ENCODE measurements at regions not wholly inside any gene's neighbourhood (a gene's known extent, or its start where the extent isn't known, plus 50 kb on each side); places are given as distances from the start of the nearest gene placed in this dataset.

DNA sequence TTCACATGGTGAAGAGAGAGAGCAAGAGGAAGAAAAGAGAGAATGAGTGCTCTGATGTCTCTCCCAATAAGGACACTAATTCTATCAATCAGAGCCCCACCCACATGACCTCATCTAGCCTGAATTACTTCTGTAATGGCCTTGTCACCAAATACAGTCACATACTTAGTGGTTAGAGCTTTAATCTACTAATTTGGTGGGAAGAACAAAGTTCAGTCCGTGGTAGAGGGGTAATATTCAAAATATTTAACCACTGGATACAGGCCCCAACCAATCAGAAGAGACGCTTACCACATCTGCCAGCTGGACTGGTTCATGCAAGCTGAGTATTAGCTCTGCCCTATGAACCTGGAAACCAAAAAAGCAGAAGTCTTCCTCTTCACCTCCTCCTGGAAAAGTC is 336.3 kb upstream of the NFE2L3 start:
- no peak for DNase-seq (ENCODE audit: low spot score)

- no peak for DNase-seq (ENCODE audit: low spot score)
Measured at GRCh38 chr7:25820432-25821040, 331.5 kb upstream of the NFE2L3 start.

DNA sequence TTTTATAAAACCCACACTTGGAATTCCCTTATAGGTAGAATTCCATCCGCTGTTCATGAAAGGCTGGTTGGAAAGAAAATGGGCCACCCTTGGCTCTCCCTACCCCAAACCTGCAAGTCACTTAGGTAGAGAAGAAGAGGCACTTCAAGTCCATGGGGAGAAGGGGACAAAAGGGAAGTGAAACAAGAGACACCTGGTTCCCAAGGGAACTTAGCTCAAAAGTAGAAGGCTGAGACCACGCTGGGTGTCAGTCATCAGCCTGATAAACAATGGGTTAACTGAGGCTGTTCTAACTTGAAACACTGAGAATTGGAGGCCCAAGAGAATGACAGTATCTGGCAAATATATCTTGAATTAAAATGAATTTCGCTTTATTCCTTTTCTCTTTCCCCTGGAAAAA is 330.8 kb upstream of the NFE2L3 start:
- no peak for DNase-seq (ENCODE audit: low spot score)

DNA sequence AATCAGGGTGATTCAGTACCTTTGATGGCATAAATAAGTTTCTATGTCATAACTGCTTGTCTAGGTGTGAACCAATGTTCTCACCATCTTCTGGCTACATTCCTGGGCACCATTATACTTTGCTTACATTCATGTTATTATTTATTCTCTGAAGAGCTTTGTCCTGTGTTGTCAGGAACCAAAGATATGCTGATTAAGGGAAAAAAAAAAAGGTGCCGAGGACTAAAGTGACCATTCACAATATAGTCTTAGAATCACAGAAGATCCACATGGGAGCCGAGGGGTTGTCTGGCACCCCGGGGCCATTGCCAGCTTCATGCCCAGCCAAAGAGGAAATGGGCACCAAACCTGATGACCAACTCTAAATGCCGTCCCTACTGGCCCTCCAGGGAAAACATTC is 329.2 kb upstream of the NFE2L3 start:
- no peak for DNase-seq (ENCODE audit: low spot score)

DNA sequence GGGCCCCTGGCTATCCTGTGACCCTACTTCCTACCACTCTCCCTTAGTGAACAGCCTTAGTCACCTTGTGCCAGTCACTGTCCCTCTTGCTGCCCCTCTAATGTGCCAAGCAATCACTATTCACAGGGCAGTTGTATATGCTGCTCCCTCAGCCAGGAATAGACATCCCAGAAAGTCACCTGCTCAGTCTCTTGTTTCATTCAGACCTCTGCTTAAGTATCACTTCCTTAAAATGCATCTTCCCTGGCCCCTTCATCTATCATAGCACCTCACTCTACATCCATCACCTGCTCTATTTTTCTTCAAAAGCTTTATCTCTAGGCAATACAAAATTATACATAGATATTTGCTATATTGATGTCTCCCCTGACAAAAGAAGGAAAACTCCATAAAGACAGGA is 328.4 kb upstream of the NFE2L3 start:
- DNase-seq (ENCODE audit: low spot score) = no peak

DNA sequence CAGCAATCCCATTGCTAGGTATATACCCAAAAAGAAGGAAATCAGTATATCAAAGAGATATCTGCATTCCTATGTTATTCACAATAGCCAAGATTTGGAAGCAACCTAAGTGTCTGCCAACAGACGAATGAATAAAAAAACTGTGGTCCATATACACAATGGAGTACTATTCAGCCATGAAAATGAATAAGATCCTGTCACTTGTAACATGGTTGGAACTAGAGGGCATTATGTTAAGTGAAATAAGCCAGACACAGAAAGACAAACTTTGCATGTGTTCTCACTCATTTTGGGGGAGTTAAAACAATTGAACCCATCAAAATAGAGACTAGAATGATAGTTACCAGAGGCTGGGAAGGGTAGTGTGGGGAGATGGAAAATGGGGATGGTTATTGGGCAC is 323.5 kb upstream of the NFE2L3 start:
- DNase-seq (ENCODE audit: low spot score) = no peak

DNA sequence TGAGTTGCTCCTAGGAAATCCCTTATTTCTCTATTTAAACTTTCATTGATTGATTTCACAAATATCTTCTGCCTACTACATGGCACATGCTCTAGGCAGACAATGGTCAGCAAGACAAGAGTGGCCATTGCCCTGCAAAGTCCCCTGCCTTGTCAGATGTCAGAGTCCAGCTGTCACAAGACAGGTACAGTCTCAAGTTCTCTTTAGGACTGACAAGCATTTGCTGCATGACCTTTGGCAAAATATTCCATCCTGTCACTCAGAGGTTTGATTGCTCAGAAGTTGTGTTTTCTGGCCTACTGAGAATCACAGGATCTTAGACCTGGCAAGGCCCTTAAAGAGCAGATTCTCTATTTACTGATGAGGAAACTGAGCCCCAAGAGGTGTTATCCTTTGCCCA is 322.3 kb upstream of the NFE2L3 start:
- no peak for DNase-seq (ENCODE audit: low spot score)

DNA sequence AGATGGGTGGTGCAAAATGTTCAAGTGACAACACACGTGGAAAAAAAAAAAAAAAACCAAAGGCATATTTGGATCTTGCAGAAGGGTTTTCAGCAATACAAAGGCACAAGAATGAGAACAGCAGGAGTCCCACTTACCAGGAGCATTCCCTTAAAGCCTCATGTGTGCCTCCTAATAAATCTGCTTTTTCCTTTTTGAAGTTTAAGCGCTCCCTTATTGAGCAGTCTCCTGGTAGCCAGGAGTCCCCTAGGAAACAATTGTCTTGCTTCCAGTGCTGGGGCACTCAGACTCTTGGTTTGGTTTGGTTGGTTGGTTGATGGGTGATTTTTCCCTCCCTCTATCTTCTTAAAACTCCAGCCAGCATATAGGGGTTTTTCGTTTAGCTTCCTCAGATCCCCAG is 321.8 kb upstream of the NFE2L3 start:
- DNase-seq (ENCODE audit: low spot score) = no peak

- no peak for DNase-seq (ENCODE audit: low spot score)
Measured at GRCh38 chr7:25831062-25831691, 320.8 kb upstream of the NFE2L3 start.

DNA sequence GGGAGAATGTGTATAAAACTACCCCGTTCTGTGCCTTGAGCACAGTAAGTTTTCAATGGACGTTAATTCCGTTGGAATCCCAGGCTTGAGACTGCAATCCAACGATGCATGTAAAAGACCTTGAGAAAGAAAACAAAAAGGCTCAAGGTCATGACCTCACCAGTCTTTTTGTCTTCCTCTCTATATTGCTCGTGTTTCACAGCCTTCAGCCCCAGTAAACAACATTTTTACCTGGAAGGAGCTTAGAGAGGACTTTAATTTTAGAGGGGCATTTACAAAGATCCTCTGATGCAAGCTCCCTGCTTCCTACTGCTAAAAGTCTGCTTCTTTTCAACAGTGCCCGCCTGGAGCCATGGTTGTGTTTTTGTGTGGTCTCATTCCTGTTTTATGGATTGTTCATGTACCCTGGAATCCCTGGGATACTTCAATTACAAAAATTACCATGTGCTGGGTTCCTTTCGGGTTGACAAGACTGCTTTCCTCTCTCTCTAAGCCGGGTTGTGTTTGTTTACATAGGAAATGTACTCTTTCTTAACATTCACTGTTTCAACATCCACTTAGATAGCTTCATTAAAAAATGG is 320.1 kb upstream of the NFE2L3 start:
- no peak for DNase-seq (ENCODE audit: low spot score)

- DNase-seq (ENCODE audit: low spot score) = no peak
Measured at GRCh38 chr7:25832456-25832855, 319.5 kb upstream of the NFE2L3 start.

DNA sequence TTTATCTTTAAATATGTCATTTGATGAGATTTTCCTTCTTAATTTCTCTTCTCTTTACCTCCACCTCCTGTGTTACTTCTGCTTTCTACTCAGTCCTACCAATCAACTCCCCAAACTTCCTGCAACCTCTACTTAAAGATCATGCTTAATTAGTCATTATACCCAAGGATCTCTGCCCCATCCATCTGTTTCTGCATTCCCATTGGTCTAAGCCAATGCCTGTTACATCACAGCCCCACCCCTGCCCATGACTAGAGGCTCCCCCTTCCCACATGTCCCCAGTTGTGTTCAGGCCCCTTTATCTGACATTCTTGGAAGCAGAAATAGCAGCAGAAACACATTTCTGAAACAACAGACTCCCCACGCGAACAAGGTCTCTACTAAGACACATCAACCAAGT is 319.1 kb upstream of the NFE2L3 start:
- no peak for DNase-seq (ENCODE audit: low spot score)

- no peak for DNase-seq (ENCODE audit: low spot score)
Measured at GRCh38 chr7:25834050-25834449, 317.9 kb upstream of the NFE2L3 start.

- no peak for DNase-seq (ENCODE audit: low spot score)
Measured at GRCh38 chr7:25835197-25835596, 316.8 kb upstream of the NFE2L3 start.

GRCh38 chr7:25839084-25839769 is 312.8 kb upstream of the NFE2L3 start:
- no peak for DNase-seq (ENCODE audit: low spot score)

DNA sequence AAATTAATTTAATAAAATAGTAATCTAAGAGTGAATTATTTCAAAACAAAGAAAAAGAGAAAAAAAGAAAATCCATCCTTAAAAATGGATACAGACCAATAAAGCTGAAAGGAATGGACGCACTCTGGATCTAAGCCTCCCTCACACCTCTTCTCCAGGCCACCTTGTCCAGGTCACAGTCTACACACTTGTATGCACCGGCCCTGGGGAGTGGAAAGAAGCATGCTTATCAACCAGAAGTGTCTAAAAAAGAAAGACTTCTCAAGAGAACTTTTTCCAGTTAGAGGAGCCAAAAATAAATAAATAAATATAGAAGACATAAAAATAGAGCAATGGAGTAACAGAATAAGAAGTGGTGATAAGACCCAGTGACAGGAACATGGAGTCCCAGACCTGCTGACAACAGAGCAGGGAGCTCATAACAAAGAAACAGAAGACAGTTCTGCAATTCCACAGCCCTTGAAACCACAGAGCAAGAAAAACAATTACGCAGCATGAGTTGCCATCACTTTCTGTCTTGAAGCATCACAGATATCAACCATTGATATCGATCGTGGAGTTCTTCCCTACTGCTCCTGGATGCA is 311.7 kb upstream of the NFE2L3 start:
- no peak for DNase-seq (ENCODE audit: low spot score)

GRCh38 chr7:25841575-25841974 is 310.4 kb upstream of the NFE2L3 start:
- no peak for DNase-seq (ENCODE audit: low spot score)

GRCh38 chr7:25842201-25842733 is 309.7 kb upstream of the NFE2L3 start:
- no peak for DNase-seq (ENCODE audit: low spot score)

- no peak for DNase-seq (ENCODE audit: low spot score)
Measured at GRCh38 chr7:25843467-25843866, 308.5 kb upstream of the NFE2L3 start.

DNA sequence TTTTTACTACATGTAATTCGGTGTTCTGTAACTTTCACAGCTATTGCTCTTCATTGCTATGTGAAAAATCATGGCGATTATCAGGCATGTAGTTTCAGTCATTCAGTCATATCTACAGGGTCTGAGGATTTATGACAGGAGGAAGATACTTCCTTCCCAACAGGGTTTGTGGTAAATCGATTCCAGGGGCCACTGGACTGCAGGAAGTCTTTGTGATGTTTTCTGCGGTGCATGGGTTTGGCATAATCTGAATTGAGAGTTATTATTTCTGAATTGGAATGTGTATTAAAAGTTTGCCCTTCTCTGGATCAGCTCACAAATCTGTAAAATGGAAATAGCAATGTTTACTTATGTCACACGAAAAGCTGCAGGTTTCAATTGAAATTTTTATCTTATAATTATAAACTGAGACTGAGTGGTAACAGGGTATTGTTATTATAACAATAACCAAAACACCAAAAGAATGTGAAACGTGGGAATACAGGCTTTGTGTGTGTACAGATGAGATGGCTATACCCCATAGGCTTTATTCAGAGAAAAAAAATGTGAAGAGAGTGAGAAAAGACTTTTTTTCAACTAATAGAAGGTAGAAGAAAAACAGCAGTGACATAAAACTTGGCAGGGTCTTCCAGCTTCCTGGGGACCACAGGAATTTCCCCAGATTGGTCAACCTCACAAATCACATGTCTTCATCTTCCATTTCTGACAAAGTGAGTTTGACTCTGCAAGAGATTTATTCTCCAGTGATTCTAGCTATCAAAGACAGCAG is 307.7 kb upstream of the NFE2L3 start:
- no peak for DNase-seq (ENCODE audit: low spot score)

DNA sequence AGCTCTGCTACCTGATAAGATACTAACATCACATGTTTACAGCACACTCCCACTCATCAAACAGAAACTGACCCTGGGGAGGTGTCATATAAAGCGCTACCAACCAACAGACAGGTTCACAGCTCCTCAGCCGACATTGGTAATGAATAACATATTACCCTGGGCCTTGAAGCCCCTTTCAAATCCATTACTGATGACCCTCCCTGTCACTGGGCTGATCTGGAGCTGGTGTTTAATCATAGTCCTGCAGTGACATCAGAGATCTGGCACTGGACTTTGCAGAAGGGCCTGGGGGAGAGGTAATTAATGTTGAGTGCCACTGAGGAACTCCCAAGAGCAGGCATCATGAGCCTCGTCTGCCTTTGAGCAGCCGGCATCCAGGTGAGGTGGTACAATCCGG is 306.5 kb upstream of the NFE2L3 start:
- no peak for DNase-seq (ENCODE audit: low spot score)

DNA sequence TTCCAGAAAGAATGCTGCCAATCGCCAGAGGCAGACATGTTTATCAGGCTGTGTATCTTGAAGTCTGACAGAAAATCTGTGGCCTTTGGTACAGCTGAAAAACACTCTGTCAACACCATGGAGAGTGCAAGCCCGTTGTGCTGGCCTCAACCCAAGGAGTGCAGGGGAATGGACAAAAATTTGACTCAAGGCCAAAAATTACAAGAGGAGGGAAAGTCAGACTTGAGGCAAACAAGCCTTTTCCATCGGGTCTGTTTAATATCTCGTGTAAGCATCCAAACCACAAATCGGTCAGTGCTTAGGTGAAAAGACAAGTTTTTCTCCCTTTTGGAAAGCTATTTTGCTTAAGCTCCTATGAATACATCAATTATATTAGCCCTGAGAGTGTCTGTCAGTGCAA is 305.3 kb upstream of the NFE2L3 start:
- no peak for DNase-seq (ENCODE audit: low spot score)
